GM19328 (cell line): ENCODE measurements at regions not wholly inside any gene's neighbourhood (a gene's known extent, or its start where the extent isn't known, plus 50 kb on each side); places are given as distances from the start of the nearest gene placed in this dataset.

Experiments
- ATAC-seq: cut with Tn5 transposase; IDR thresholded peaks from one replicate; pipeline ENCODE4 v1.9.1; 2021; ENCODE audit warnings: mild to moderate bottlenecking, moderate library complexity; ENCODE audit not compliant: unreplicated experiment

DNA sequence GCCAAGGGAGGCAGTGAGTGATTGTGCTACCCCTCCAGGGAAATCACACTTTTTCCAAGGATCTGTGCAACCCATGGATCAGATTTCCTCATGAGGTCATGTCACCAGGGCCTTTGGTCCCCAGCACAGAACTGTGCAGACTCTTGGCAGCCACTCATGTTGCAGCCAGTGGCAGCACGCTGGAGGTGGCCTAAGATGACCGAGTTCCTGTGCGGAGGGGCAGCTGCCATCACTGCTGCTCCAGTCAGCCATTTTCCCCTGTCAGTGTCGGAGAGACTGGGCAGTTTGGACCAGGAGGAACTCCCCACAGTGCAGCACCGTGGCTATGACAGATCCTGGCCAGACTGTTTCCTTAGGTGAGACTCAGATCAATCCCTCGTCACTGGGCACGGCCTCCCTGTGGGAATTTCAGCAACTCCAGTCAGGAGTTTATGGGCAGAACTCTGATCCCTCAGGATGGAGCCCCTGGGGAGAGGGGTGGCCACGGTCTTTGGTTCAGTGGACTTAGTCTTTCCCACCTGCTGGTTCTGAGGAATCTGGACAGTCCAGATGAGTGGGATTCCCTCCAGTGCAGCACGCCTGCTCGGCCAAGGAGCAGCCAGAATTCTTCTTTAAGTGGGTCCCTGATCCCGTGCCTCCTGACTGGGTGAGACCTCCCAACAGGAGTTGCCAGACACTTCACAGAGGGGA, 194.6 kb upstream of the CARD18 start:
- ATAC-seq: no peak

- ATAC-seq: no peak
Observed at GRCh38 chr11:105333153-105333552, 193.6 kb upstream of the CARD18 start.

DNA sequence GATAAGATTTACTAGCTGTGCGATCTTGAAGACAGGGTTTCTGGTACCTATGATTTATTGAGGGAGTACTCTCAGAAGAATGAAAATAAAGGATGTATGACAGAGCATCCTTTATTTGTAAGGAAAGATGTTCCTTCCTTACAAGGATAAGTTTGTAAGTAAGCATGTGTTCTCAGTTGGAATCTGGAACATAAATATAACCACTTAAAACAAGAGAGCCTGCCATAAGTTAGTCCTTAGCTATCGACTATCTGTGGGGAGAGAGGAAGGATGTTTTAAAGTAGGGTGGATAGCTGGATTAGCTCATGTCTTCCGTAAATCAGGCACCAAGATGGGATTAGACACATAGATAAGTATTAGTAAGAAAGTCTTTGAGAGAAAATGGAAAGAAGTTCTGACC, 192.6 kb upstream of the CARD18 start:
- ATAC-seq: no peak

- no peak for ATAC-seq
Observed at GRCh38 chr11:105328061-105328460, 188.5 kb upstream of the CARD18 start.

DNA sequence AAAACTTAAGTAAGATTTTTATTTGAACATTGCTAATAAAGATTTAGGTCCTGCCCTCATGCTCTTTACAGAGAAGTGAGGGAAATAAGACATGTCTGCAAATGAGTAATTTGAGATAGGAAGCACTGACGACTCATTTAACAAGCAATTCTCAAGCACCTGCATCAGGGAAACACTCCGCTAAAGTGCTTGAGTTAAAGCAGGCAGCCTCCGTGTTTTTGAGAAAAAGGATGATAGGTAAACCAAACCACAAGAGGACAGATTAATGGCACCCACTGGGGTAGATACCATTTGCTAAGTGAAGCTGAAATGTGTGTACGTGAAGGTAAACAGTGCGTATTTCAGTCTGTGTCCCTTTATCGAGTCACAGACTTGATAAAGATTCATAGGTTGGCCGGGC, 184.6 kb upstream of the CARD18 start:
- no peak for ATAC-seq

- ATAC-seq: no peak
Observed at GRCh38 chr11:105321696-105322095, 182.1 kb upstream of the CARD18 start.

GRCh38 chr11:105315287-105315686, 175.7 kb upstream of the CARD18 start:
- no peak for ATAC-seq

- ATAC-seq: no peak
Observed at GRCh38 chr11:105312266-105312665, 172.7 kb upstream of the CARD18 start.

DNA sequence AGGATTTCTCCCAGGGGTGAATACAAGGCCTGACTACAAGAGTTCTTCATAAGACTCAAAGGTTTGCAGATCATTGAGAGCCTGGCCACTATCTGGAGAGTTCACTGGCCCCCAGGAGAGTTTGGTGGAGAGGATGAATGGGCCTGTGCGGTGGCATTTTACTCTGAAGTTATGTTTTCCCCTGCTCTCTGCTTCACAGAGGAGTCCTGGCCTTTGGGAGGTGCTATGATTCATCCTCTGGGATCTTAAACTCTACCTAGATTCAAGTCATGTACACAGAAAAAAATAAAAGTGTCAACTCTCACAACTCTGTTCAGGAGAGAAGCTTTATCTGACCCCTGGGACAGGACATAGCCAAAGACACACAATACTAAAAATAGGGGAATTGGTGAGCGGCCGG, 159.1 kb upstream of the CARD18 start:
- ATAC-seq: no peak

DNA sequence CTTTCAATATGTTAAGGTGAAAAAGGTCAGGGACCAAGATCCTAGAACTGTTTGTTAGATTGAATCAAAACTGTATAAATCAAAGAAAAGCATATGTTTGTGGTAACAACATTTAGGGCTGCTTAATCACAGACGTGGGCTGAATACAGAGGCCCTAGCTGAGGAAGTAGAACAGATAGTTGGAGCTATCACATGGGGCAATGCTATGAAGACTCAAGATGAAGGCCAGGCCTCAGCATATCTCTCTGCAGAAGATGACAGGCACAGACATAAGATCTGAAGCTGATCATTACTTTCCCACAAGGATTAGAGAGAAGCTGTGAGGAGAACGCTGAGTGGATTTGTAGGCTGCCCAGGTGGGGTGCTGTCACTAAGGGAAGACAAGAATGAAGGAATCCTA, 158.6 kb upstream of the CARD18 start:
- no peak for ATAC-seq

DNA sequence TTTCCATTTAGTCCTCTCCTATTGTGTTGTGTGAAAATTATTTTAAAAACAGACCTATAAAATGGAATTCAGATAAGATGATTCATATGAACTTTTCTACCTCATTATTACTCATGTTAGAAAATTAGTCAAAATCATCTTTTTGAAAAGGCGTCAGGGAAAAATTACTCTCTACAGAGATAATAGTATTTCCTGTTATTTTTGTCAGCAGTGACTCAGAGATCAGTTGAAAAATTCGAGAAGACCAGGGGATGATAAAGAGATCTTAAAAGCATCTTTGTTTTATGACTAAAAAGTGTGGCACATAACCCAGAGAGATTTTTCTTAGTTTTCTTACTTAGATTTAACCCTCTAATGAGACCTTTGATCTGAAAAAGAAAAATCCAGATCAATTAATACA, 157.9 kb upstream of the CARD18 start:
- ATAC-seq: no peak

- ATAC-seq: no peak
Observed at GRCh38 chr11:105296806-105297205, 157.2 kb upstream of the CARD18 start.

DNA sequence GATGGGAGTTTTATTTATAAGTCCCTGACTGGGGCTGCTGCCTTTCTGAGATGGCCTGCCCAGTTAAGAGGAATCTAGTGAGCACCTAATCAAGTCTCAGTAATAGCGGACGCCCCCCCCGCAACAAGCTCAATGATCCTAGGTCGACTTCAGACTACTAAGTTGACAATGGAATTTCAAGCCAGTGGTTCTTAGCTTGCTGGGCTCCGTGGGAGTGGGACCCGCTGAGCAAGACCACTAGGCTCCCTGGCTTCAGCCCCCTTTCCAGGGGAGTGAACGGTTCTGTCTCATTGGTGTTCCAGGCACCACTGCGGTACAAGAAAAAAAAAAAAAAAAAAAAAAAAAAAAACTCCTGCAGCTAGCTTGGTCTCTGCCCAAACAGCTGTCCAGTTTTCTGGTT, 156.8 kb upstream of the CARD18 start:
- no peak for ATAC-seq

- ATAC-seq: no peak
Observed at GRCh38 chr11:105282658-105283057, 143.1 kb upstream of the CARD18 start.

GRCh38 chr11:105274631-105275030, 135.1 kb upstream of the CARD18 start:
- no peak for ATAC-seq

GRCh38 chr11:105273660-105274280, 134.2 kb upstream of the CARD18 start:
- ATAC-seq: no peak

- no peak for ATAC-seq
Observed at GRCh38 chr11:105269862-105270261, 130.3 kb upstream of the CARD18 start.

- no peak for ATAC-seq
Observed at GRCh38 chr11:105268404-105269062, 129.0 kb upstream of the CARD18 start.

DNA sequence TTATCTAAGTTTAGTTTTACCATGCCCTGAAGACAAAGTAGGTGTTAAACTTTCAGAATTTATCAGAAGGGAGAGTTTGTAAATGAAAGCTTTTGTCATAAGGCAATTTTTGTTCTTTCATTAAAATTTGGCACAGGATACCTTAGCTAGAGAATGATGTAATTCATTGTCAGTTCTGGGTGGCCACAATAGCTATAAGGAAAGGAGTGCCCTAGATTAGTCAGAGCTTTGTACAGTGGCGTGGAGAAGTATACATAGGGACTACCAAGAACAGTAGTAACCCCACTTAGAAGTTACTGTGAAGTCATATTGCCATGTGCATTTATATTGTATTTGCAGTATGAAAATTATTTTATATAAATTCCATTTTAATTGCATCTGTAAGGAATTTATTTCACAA, 126.3 kb upstream of the CARD18 start:
- no peak for ATAC-seq

- no peak for ATAC-seq
Observed at GRCh38 chr11:105260976-105261375, 121.4 kb upstream of the CARD18 start.

- no peak for ATAC-seq
Observed at GRCh38 chr11:105245781-105246315, 106.3 kb upstream of the CARD18 start.
